ENCODE measurements at regions not wholly inside any gene's neighbourhood (a gene's known extent, or its start where the extent isn't known, plus 50 kb on each side); places are given as distances from the start of the nearest gene placed in this dataset.

GRCh38 chr3:181614878-181615277 lies 96.8 kb upstream of the SOX2 start:
- Histone ChIP-seq H3K4me3 (ENCODE audit: low read depth, low read length) (no peak overlapping the region), H3K27me3 (ENCODE audit: control insufficient read depth, insufficient read depth, low read length) (no peaks in the 10 kb centered on the region), H3K36me3 (ENCODE audit: control insufficient read depth, insufficient read depth, low read length) (no peaks in the 10 kb centered on the region)
- TF ChIP-seq CTCF (IDR thresholded peaks at IDR 0.05; ENCODE audit: insufficient read depth, low read length, poor library complexity, severe bottlenecking), result no peak
- DNase-seq (ENCODE audit: low read depth), result no peak

- TF ChIP-seq CTCF (IDR thresholded peaks at IDR 0.05; ENCODE audit: insufficient read depth, low read length, poor library complexity, severe bottlenecking), result no peak
- DNase-seq (ENCODE audit: low read depth), result no peak
- Histone ChIP-seq H3K27me3 (ENCODE audit: control insufficient read depth, insufficient read depth, low read length) (no peaks in the 10 kb centered on the region), H3K4me3 (ENCODE audit: low read depth, low read length) (no peak overlapping the region), H3K36me3 (ENCODE audit: control insufficient read depth, insufficient read depth, low read length) (no peaks in the 10 kb centered on the region)
Measured at GRCh38 chr3:181613813-181614212, 97.9 kb upstream of the SOX2 start.

GRCh38 chr3:181613191-181613590 lies 98.5 kb upstream of the SOX2 start:
- Histone ChIP-seq H3K27me3 (ENCODE audit: control insufficient read depth, insufficient read depth, low read length) (no peaks in the 10 kb centered on the region), H3K36me3 (ENCODE audit: control insufficient read depth, insufficient read depth, low read length) (no peaks in the 10 kb centered on the region), H3K4me3 (ENCODE audit: low read depth, low read length) (no peak overlapping the region)
- DNase-seq (ENCODE audit: low read depth), result no peak
- TF ChIP-seq CTCF (IDR thresholded peaks at IDR 0.05; ENCODE audit: insufficient read depth, low read length, poor library complexity, severe bottlenecking), result no peak

GRCh38 chr3:181610973-181611265 lies 100.8 kb upstream of the SOX2 start:
- H3K4me3 ChIP-seq (ENCODE audit: low read depth, low read length), result no peak overlapping the region
- H3K27me3 ChIP-seq (ENCODE audit: control insufficient read depth, insufficient read depth, low read length), result no peaks in the 10 kb centered on the region
- TF ChIP-seq CTCF (IDR thresholded peaks at IDR 0.05; ENCODE audit: insufficient read depth, low read length, poor library complexity, severe bottlenecking), result no peak
- no peaks in the 10 kb centered on the region for H3K36me3 ChIP-seq (ENCODE audit: control insufficient read depth, insufficient read depth, low read length)
- no peak for DNase-seq (ENCODE audit: low read depth)

- no peak for TF ChIP-seq CTCF (IDR thresholded peaks at IDR 0.05; ENCODE audit: insufficient read depth, low read length, poor library complexity, severe bottlenecking)
- no peaks in the 10 kb centered on the region for H3K36me3 ChIP-seq (ENCODE audit: control insufficient read depth, insufficient read depth, low read length)
- H3K4me3 ChIP-seq (ENCODE audit: low read depth, low read length), result no peak overlapping the region
- no peaks in the 10 kb centered on the region for H3K27me3 ChIP-seq (ENCODE audit: control insufficient read depth, insufficient read depth, low read length)
- no peak for DNase-seq (ENCODE audit: low read depth)
Measured at GRCh38 chr3:181610083-181610972, 101.4 kb upstream of the SOX2 start.

All from kidney epithelial cell (primary cell).